Endodermal cell (in vitro differentiated cells): ENCODE measurements at regions not wholly inside any gene's neighbourhood (a gene's known extent, or its start where the extent isn't known, plus 50 kb on each side); places are given as distances from the start of the nearest gene placed in this dataset.

Experiments
- DNase-seq: peaks from one replicate; pipeline ENCODE4 v3.0.0-alpha.2; 2017
- H3K27ac ChIP-seq: 2 replicates; pipeline ENCODE4 v1.5.1; 2013; ENCODE audit warnings: mild to moderate bottlenecking, low read depth, low read length, moderate library complexity
- H3K27me3 ChIP-seq: 2 replicates; pipeline ENCODE4 v1.6.1; 2013; ENCODE audit warnings: mild to moderate bottlenecking, low read length, moderate library complexity; ENCODE audit not compliant: insufficient read depth, control insufficient read depth, poor library complexity, severe bottlenecking
- H3K36me3 ChIP-seq: 2 replicates; pipeline ENCODE4 v1.7.0; 2013; ENCODE audit warnings: mild to moderate bottlenecking, low read length, moderate library complexity; ENCODE audit not compliant: control insufficient read depth, insufficient read depth
- H3K4me1 ChIP-seq: one replicate; pipeline ENCODE4 v1.7.0; 2013; ENCODE audit warnings: low read length; ENCODE audit not compliant: control insufficient read depth, insufficient read depth
- H3K4me3 ChIP-seq: 2 replicates; pipeline ENCODE4 v1.5.1; 2013; ENCODE audit warnings: mild to moderate bottlenecking, low read length, moderate library complexity
- H3K9ac ChIP-seq: 2 replicates; pipeline ENCODE4 v1.6.1; 2013; ENCODE audit warnings: mild to moderate bottlenecking, low read length, moderate library complexity; ENCODE audit not compliant: poor library complexity, severe bottlenecking; ENCODE audit errors: extremely low read depth
- H3K9me3 ChIP-seq: 2 replicates; pipeline ENCODE4 v1.6.1; 2013; ENCODE audit warnings: mild to moderate bottlenecking, low read length, moderate library complexity; ENCODE audit not compliant: control insufficient read depth
- H3K27ac Mint-ChIP-seq: 2 replicates; pipeline ENCODE4 v1.8.0; 2020; ENCODE audit warnings: mixed read lengths
- H3K27me3 Mint-ChIP-seq: 2 replicates; pipeline ENCODE4 v1.8.0; 2021; ENCODE audit warnings: mild to moderate bottlenecking, mixed read lengths; ENCODE audit not compliant: insufficient read depth
- H3K36me3 Mint-ChIP-seq: 2 replicates; pipeline ENCODE4 v1.8.0; 2020; ENCODE audit warnings: low read depth, mixed read lengths
- H3K4me1 Mint-ChIP-seq: 2 replicates; pipeline ENCODE4 v1.8.0; 2020; ENCODE audit warnings: mixed read lengths
- H3K4me3 Mint-ChIP-seq: 2 replicates; pipeline ENCODE4 v1.8.0; 2020; ENCODE audit warnings: mild to moderate bottlenecking, moderate library complexity, mixed read lengths
- H3K9me3 Mint-ChIP-seq: 2 replicates; pipeline ENCODE4 v1.8.0; 2020; ENCODE audit warnings: mild to moderate bottlenecking, mixed read lengths
- WGBS, 2 experiments: methylation state at CpG; one replicate each; pipeline versions ENCODE4 v1.1.5 to v1.1.7; 2013; ENCODE audit warnings: missing lambda C conversion rate in 2 of 2, mixed read lengths in 1 of 2; ENCODE audit not compliant: insufficient coverage in 1 of 2, insufficient read length in 1 of 2; 5-methylcytosine and 5-hydroxymethylcytosine counted together
- TF ChIP-seq, protein P1 (sequence below): fragments of 200-600 bp; sonication (generic); conservative IDR thresholded peaks from 2 replicates; pipeline ENCODE4 v1.5.0; 2021; ENCODE audit warnings: antibody characterized with exemption, mild to moderate bottlenecking

- Histone ChIP-seq H3K9me3 (peaks cover 14% of the 10 kb centered on the region), H3K4me1 (no peaks in the 10 kb centered on the region), H3K9ac (no peak overlapping the region), H3K27ac (no peak overlapping the region), H3K36me3 (no peaks in the 10 kb centered on the region), H3K4me3 (no peak overlapping the region), H3K27me3 (no peaks in the 10 kb centered on the region)
- TF ChIP-seq, protein P1, sequence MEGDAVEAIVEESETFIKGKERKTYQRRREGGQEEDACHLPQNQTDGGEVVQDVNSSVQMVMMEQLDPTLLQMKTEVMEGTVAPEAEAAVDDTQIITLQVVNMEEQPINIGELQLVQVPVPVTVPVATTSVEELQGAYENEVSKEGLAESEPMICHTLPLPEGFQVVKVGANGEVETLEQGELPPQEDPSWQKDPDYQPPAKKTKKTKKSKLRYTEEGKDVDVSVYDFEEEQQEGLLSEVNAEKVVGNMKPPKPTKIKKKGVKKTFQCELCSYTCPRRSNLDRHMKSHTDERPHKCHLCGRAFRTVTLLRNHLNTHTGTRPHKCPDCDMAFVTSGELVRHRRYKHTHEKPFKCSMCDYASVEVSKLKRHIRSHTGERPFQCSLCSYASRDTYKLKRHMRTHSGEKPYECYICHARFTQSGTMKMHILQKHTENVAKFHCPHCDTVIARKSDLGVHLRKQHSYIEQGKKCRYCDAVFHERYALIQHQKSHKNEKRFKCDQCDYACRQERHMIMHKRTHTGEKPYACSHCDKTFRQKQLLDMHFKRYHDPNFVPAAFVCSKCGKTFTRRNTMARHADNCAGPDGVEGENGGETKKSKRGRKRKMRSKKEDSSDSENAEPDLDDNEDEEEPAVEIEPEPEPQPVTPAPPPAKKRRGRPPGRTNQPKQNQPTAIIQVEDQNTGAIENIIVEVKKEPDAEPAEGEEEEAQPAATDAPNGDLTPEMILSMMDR: no peak
- Mint-ChIP-seq H3K9me3 (peaks cover 7% of the 10 kb centered on the region), H3K27me3 (peaks cover 4% of the 10 kb centered on the region), H3K4me3 (no peak overlapping the region), H3K27ac (no peak overlapping the region), H3K36me3 (no peaks in the 10 kb centered on the region), H3K4me1 (no peaks in the 10 kb centered on the region)
- 50 to 55% methylated on average over 1 of the region's 1 CpG for WGBS, 2 experiments
- no peak for DNase-seq
Observed at GRCh38 chr14:28612414-28612813, 154.2 kb upstream of the FOXG1 start.

- H3K4me3 Mint-ChIP-seq: no peak overlapping the region
- peaks cover 7% of the 10 kb centered on the region for H3K9me3 Mint-ChIP-seq
Observed at GRCh38 chr14:28613532-28613931, 153.1 kb upstream of the FOXG1 start.

GRCh38 chr14:28626780-28627179 is 139.8 kb upstream of the FOXG1 start:
- H3K27me3 ChIP-seq: peaks cover 16% of the 10 kb centered on the region
- H3K9ac ChIP-seq: no peak overlapping the region
- no peaks in the 10 kb centered on the region for H3K36me3 Mint-ChIP-seq
- H3K9me3 Mint-ChIP-seq: peaks cover 7% of the 10 kb centered on the region
- H3K27me3 Mint-ChIP-seq: peaks cover 4% of the 10 kb centered on the region
- DNase-seq: no peak
- H3K9me3 ChIP-seq: peaks cover 11% of the 10 kb centered on the region
- H3K36me3 ChIP-seq: no peaks in the 10 kb centered on the region
- WGBS, 2 experiments: no CpG with 5 or more reads among the region's 1 CpG
- no peak overlapping the region for H3K27ac Mint-ChIP-seq
- H3K27ac ChIP-seq: no peak overlapping the region
- no peaks in the 10 kb centered on the region for H3K4me1 Mint-ChIP-seq
- no peak overlapping the region for H3K4me3 ChIP-seq
- TF ChIP-seq, protein P1: no peak
- H3K4me1 ChIP-seq: no peaks in the 10 kb centered on the region
- no peak overlapping the region for H3K4me3 Mint-ChIP-seq

More at GRCh38 chr14:28613532-28613931, 153.1 kb upstream of the FOXG1 start:
- WGBS, 2 experiments: 81 to 100% methylated on average over 2 to 3 of the region's 3 CpGs
- Histone ChIP-seq H3K4me1 (no peaks in the 10 kb centered on the region), H3K9me3 (peaks cover 14% of the 10 kb centered on the region), H3K27ac (no peak overlapping the region), H3K36me3 (no peaks in the 10 kb centered on the region), H3K27me3 (no peaks in the 10 kb centered on the region), H3K9ac (no peak overlapping the region), H3K4me3 (no peak overlapping the region)
- peaks cover 4% of the 10 kb centered on the region for H3K27me3 Mint-ChIP-seq
- peaks cover 2% of the 10 kb centered on the region for H3K4me1 Mint-ChIP-seq
- H3K36me3 Mint-ChIP-seq: no peaks in the 10 kb centered on the region
- no peak overlapping the region for H3K27ac Mint-ChIP-seq
- TF ChIP-seq, protein P1: no peak
- DNase-seq: no peak
